Medulla oblongata (tissue), 1 donor: ENCODE measurements at regions not wholly inside any gene's neighbourhood (a gene's known extent, or its start where the extent isn't known, plus 50 kb on each side); places are given as distances from the start of the nearest gene placed in this dataset.

Source experiments
- DNase-seq: peaks from one replicate; pipeline ENCODE4 v3.0.0-alpha.2; 2015; ENCODE audit errors: extremely low spot score

DNA sequence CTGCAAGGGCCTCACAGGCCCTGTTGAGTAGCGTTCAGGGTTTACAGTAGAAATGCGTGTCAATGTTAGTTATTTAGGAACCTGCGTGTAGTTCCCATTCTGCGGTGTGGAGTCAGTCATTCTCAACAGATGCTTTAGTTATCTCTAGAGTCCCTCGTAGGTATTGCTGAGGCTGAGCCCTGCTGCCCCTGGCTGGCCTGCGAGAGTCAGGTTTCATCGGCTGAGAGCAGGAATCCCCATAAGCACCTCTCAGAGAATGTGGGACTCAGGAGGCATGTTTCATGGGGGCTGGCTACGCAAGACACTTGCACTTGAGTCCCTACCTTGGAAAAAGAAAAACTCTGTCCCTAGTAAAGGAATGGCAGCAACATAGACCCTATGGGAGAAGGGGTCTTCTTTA lies 347.5 kb upstream of the ASIC2 start:
- no peak for DNase-seq

DNA sequence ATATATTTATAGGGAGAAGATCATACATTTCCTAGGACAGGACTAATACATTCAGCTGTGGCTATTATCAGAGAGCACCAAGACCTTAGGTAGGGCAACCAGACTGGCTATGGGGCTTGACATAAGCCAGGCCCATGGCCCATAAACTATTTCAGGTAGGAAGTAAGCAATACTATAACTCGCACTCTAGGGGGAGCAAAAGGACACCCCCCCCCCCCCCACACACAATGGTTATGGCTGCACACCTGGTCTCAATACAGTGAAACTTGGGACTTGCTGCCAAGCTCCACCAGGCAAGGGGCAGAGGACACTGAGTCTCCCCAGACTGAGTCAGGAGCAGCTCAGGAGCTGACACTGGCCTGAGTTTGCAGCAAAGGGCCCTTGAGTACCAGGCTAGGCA lies 348.9 kb upstream of the ASIC2 start:
- no peak for DNase-seq

DNA sequence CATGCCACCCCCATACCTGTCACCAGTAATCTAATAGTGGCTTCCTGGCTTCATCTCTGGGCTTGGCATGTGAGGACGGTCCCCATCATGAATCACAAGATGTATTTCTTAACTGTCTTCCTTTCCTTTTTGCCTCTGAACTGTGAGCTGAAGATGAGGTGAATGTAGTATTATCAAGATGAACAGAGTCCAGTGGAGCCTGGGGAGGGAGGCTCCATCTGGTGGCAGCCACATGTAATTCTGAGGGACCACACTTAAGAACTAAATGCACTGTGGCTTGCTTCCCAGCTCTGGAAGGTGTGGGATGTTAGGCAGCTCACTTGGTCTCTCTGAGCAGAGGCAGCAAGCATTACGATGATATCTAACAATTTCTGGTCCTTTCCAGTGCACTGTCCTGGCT lies 354.9 kb upstream of the ASIC2 start:
- peak; percentile 49 for DNase-seq

DNA sequence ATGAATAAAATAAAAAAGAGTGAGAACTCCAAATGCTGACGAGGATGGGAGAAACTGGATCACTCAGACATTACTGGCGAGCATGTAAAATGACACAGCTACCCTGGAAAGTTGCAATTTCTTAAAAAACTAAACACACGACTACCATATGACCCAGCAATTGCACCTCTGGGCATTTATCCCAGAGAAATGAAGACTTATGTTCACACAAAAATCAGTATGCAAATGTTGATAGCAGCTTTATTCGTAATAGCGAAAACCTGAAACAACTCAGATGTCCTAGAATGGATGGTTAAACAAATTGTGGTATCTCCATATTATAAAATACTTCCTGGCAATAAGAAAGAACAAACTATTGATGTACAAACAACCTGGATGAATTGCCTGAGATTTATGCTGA lies 357.2 kb upstream of the ASIC2 start:
- DNase-seq, result no peak

DNA sequence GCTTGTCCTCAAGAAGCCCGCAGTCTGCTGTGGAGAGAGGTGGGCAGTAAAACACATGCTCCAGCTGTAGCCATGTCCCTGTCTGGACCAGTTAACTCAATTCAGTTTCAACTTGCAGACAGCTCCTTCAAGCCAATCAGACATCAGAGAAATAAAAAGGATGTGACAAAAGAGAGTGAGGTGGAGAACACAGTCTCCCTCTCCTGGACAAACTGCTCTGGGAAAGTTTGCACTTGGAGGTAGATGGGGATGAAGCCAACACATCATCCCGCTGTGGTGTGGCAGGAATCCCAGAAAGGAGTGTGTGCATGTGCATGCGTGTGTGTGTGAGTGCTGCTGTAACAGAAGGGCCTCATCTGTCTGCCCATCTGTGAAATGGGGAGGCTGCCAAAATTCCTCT lies 358.6 kb upstream of the ASIC2 start:
- no peak for DNase-seq

DNA sequence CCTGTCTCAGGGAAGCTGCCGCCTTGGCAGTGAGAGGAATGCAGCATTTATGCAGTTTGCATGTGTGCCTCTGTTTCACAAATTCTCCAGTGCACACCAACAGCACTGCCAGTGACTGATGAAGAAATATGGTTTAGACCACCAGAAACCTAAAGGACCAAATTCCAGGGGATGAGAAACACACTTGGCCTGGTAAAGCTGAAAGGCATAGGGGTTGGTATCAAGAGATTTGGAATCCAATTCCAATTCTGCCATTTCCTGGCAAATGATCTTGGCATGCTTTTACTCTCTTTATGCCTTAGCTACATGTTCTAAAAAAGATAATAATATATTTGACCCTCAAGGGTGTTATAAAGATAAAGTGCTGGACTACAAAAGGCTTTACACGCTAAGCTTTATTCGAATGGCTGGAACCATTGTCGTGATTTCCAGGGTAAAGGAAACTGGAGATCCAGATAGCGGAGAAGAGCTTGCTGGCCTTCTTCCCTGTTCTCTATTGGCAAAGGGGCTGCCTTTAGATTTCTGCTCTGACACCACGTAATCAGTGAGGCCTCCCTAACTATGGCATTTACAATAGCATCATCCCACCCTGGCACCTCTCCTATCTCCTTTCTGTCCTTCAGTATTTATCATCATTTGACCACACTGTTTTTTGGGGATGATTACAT lies 359.8 kb upstream of the ASIC2 start:
- DNase-seq, result no peak

DNA sequence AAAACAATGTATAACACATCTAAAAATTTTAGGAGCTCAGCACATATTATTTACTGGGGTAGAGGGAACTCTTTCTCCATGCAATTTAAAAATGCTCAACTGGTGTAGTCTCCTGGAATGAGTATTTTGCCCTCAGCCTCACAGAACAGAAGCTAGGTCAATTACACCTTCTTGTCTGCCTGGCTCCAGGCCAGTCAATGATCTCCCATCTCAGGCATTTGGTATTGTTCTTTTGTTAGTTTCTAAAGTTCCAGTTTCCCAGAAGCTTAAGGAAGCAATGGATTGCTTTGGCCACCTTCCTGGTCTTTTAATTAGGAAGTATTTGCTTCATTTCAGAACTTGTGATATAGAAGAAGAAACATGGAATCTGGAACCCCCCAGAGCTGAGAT lies 360.3 kb upstream of the ASIC2 start:
- DNase-seq, result no peak

DNA sequence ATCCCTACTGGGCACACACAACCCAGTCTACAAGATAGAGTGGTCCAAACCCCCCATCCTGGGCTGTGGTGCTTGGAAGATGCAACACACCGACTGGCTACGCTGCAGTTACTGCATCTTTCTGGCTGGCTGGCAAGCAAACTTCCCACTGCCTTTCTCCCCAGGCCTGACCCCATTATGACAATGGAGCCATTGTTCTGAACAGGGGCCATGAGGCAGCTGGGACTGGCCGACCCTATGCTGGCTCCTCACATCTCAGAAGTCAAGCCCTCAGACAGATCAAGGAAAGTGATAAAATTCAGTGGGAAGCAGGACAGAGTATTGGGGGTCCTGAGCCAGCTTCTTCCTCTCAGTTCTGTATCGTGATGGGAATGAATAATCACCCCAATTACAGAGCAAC lies 364.1 kb upstream of the ASIC2 start:
- DNase-seq, result peak; percentile 36

DNA sequence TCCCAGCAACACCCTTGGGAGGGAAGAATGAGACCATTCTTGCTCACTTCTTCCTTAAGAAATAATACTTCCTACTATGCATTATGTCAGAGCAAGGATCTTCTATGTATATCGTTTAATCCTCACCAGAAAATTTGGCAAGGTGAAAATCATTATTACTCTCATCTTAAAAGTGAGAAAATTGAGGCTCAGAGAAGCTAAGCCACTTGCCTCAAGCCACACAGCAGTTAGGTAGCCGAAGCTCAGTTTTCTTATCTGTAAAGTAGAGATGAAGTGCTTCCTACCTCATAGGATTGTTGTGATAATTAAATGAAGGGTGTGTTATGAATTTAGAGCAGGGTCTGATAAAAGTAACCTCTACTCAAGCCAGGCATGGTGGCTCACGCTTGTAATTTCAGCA lies 368.9 kb upstream of the ASIC2 start:
- DNase-seq, result no peak

DNA sequence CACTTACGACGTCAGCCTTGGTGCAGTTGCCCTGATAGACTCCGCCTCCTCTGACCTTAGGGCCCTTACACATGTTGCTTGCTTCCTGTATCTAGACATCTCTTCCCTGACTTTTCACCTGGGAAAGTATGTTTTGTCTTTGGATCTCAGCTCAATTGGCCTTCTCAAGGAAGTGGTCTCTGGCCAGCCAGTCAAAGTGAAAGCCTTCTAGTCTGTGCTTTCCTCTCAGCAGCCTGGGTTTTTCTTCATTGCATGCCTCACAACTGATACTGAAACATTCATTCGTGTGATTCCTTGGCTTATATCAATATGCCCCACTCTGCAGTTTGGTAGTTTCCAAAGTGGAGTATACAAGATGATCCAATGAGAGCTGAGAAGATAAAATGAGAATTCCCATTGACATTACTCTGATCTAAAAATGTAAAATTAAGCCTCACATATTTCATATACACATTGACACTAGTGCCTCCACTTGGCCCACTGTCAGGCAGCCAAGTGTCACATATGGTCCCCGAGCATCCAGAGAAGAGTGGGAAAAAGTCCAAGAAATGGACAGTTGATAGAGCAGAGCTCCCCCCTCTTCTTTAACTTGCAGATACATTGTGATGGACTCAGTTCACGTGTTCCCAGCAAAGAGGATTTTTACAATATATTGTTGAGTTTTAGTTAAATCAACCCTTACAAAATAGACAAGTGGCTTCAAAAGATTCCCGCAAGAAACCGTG lies 371.2 kb upstream of the ASIC2 start:
- no peak for DNase-seq

DNA sequence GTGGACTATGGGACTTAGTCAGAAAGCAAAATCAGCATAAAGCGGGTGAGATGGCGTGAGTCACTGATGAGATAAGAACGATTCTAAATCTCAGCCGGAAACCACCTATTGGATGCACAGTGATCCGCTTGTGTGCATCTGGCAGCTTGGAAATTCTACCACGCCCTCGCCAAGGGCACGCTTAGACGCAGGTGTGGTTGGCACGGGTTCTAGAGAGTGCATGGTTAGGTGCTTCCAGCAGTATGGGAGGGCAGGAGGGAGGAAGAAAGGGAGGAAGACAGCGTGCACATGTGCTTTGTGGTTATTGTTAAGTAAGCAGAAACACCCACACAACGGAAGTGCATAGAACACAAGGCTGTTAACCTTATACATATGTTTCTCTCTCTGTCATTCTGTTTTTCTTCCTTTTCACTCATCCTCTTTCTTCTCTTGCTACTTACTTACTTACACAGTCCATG lies 374.0 kb upstream of the ASIC2 start:
- no peak for DNase-seq

DNA sequence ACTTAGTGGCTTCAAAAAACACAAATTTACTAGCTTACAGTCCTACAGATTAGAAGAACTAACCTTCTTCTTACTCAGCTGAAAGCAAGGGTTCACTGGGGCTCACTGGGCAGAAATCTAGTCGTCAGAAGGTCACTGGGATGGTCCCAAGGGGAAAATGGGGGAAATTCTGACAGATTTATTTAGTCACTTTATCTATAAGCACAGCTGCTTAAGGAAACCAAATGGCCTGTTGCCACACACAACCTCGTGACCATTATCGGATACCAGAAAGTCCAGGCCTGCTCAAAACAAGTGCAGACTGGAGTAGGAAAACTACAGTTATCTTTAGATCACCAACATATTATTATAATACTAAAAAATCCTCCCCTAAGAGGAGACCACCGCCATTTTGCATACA lies 374.6 kb upstream of the ASIC2 start:
- DNase-seq, result no peak

DNA sequence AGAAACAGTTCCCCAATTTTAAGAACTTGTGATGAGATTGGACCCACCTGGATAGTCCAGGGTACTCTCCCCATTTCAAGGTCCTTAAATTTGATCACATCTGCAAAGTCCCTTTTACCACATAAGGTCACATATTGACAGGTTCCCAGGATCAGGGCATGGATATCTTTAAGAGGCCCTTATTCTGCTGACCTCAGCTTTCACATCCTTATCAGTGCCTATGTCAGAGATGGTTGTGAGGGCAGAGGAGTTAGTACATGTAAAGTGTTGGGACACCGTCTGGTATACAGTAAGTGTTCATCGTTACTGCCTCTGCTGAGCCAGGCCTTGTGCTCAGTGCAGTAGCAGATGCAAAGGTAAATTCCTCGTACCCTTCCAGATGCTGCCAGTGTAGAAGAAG lies 375.4 kb upstream of the ASIC2 start:
- no peak for DNase-seq

DNA sequence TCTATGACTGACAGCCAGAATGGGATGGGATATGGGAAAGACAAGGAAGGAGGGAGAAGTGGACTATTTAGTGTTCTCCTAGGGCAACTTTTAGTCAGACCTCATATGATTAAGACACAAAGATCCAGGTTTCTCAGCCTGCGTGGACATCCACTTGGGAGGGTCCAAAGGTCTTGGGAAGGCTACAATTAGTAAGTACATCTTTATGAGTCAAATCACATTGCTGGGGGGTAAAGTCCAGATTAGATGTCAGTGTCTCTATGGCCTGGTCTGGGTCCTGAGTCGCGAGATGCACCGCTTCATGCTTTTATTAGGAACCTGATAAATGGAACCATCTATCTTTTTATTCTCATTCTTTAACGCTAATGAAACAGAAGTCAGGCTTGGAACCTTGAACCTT lies 378.4 kb upstream of the ASIC2 start:
- no peak for DNase-seq

DNA sequence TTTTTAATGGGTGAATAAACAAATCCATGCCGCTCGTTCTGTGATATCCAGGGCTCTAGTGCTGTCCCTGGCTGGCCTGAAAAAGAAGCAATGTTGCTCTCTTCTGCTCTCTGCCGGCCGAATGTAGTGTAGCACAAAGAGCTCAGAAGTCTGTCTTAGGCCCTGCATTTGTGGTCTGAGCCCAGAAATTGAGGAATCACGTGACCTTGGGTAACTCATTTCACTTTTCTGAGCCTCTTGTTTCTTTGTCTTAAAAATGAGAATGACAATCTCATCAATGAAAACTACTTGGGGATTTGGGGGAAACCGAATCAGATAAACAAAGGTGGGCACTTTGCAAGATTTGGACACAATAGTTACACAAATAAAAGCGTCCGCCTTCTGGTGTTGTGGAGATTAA lies 381.6 kb upstream of the ASIC2 start:
- peak; percentile 83 for DNase-seq

DNA sequence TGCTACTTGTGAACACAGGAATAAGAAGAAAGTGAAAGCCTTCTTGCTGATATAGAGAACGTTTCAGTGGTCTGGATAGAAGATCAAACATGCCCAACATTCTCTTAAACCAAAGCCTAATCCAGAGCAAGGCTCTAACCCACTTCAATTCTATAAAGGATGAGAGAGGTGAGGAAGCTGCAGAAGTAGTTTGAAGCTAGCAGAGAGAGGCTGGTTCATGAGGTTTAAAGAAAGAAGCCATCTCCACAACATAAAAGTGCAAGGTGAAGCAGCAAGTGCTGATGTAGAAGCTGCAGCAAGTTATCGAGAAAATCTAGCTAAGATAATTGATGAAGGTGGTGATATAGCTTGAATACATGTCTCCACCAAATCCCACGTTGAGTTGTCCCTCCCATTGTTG lies 383.3 kb upstream of the ASIC2 start:
- DNase-seq, result no peak

DNA sequence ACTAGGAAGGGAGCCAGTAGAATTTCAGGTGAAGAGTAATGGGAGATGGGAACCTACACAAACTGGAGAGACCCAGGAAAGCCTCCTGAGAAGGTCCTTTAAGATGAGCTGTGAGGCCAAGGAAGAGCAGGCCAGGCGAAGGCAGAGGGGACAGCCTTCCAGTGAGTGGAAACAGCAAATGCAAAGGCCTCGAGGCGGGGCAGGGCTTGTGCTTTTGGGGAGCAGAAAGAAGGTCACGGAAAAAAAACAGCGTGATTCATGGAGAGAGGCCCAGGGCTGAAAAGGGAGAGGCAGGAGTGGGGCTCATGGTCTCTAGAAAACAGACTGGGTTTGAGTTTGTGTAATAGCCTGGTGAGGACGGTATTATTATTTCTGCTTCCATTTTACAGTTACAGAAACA lies 386.5 kb upstream of the ASIC2 start:
- DNase-seq, result no peak

DNA sequence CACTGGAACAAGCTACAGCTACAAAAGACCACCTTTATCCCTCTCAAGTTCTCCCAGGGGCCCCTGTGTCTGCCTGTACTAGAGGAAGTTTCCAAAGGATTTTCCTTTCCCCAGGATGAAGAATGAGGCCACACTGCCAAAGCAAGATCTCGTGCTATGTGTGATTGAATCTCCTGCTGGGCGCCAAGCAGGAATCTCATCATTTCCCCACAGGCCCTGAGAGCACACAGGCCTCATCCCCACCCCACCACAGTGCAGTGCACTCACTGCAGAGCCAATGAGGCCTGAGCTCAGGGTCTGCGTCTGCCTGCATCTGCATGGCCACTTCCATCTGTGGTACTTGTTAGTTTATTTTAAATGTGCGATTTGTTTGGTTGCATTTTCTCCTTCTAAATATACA lies 387.4 kb upstream of the ASIC2 start:
- no peak for DNase-seq

DNA sequence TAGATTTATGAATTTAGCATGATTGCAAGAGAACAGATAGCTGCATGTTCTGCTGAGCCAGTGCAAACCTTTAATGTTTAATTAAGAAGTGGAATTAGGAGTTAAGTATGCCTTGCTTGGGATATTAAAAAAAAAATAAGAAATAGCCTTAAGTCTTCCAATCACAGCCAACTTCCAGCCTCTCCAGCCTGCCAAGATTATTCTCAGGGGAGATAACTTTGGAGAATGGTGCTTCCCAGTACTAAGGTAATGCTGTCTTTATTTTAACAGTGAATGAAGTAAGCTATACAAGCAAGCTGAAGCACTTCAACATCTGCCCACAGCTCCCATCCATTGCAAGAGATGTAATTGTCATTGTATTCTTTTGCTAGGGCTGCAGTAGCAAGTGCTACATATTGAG lies 389.5 kb upstream of the ASIC2 start:
- DNase-seq, result no peak

DNA sequence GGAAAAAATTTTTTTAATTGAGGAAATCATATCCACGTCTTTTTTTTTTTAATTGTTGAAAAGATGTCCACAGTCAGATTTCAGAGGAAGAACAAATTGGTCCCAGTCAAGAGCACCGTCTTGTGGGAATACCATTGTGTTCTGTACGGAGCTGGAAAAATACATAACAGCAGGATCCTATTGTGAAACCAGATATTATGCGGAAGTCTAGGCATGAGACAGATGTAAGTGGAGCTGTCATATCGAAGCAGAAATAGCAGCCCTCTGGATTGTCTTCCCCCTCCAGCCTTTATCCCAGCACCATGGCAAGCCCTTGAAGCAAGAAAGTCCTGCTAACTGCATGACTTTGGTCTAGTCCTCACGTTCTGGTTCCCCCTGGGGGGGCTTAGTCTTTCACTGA lies 391.6 kb upstream of the ASIC2 start:
- DNase-seq, result no peak

DNA sequence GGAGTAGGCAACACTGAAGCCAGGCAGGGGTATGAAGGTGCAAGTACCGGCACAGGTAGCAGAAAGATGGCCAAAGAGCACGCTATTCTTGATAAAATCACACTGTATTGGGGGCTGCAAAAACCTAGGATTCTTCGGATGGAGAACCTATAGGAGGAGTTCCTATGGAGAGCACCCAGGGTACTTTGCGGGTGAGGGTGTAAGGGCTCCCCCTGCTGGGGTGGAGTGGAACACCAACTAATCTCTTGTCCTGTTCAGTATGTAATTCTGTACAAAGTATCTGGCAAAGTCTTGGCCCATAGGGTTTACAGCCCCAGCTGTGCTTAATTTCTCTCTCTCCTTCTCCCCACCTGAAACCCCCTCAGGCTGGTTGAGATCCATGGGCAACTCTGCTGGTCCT lies 393.1 kb upstream of the ASIC2 start:
- DNase-seq, result no peak

DNA sequence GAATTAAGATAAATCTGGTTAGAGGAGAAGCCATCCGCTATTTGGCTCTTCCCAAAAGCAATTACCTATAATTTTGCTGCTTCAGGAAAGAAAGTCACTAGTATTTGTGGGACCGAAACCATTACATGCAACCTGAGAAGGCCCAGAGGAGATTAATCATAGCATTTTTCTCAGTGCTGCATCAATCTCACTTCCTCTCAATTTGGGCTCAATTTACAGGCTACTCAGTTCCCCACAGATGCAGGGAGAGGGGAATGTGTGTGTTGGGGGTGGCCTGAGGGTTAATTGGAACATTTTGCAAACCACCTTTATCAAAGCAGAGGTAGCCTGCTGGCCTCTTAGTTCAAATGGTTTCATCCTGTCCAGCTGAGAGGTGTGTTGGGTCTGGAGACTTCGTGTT lies 394.7 kb upstream of the ASIC2 start:
- DNase-seq, result no peak

DNA sequence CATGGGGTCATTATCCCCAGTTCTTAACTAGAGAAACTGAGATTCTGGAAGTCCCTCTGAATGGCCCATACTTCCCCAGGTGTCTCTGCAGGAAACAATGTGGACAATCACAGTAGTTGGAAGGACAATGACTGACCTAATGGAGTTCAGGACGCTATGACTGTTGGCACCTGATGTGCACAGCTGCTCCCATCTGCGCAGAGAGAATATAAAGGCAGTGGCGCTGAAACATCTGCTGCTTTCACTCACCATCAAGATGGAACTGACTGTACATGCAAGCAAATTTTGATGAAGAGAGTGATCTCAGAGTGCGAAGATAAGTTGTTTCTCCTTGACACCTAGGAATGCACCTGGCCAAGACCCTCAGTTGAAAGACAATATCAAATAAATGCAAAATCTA lies 395.7 kb upstream of the ASIC2 start:
- DNase-seq, result no peak

DNA sequence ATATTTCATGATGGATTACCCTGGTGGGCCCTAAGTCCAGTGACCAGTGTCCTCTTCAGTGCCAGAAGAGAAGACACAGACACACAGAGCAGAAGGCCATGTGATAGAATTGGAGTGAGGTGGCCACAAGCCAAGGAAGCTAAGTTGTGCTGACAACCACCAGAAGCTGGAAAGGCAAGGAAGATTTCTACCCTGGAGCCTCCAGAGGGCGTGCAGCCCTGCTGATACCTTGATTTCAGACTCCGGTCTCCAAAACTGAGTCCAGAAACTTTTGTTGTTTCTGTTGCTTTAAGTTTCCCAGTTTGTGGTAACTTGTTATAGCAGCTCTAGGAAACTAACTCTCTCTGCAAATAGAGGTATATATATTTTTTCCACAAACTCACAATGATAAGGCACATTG lies 396.6 kb upstream of the ASIC2 start:
- DNase-seq, result no peak
